H9 (cell line): ENCODE measurements at regions not wholly inside any gene's neighbourhood (a gene's known extent, or its start where the extent isn't known, plus 50 kb on each side); places are given as distances from the start of the nearest gene placed in this dataset.

ENCODE experiments used
- DNase-seq: peaks from one replicate; pipeline ENCODE4 v3.0.0-alpha.2; 2017
- H2AFZ ChIP-seq: one replicate; pipeline ENCODE4 v1.6.1; 2013; ENCODE audit warnings: mild to moderate bottlenecking, low read length, control low read depth, moderate library complexity
- H2AK5ac ChIP-seq: 2 replicates; pipeline ENCODE4 v1.6.1; 2013; ENCODE audit warnings: low read length, control low read depth, mixed read lengths; ENCODE audit not compliant: insufficient read length
- H2BK120ac ChIP-seq: one replicate; pipeline ENCODE4 v1.6.1; 2013; ENCODE audit warnings: low read depth, mild to moderate bottlenecking, low read length, control low read depth, inconsistent platforms; ENCODE audit not compliant: poor library complexity, severe bottlenecking
- H2BK12ac ChIP-seq: 2 replicates; pipeline ENCODE4 v1.6.1; 2013; ENCODE audit warnings: low read length, control low read depth, mixed read lengths, low read depth; ENCODE audit not compliant: insufficient read length
- H2BK15ac ChIP-seq: 2 replicates; pipeline ENCODE4 v1.6.1; 2013; ENCODE audit warnings: low read depth, low read length, control low read depth
- H2BK20ac ChIP-seq: one replicate; pipeline ENCODE4 v1.6.1; 2013; ENCODE audit warnings: low read depth, mild to moderate bottlenecking, low read length, control low read depth, inconsistent platforms; ENCODE audit not compliant: poor library complexity, severe bottlenecking
- H2BK5ac ChIP-seq: 2 replicates; pipeline ENCODE4 v1.6.1; 2013; ENCODE audit warnings: low read length, control low read depth, mixed read lengths; ENCODE audit not compliant: insufficient read length
- H3K14ac ChIP-seq: 2 replicates; pipeline ENCODE4 v1.6.1; 2013; ENCODE audit warnings: low read length, control low read depth; ENCODE audit not compliant: insufficient read depth
- H3K18ac ChIP-seq: 2 replicates; pipeline ENCODE4 v1.6.1; 2013; ENCODE audit warnings: low read depth, mild to moderate bottlenecking, mixed read lengths, low read length, control low read depth; ENCODE audit not compliant: insufficient read length
- H3K23ac ChIP-seq: 2 replicates; pipeline ENCODE4 v1.6.1; 2013; ENCODE audit warnings: low read length, control low read depth, mixed read lengths, low read depth; ENCODE audit not compliant: insufficient read length
- H3K23me2 ChIP-seq: 2 replicates; pipeline ENCODE4 v1.6.1; 2013; ENCODE audit warnings: low read depth, mild to moderate bottlenecking, mixed read lengths, low read length, control low read depth; ENCODE audit not compliant: insufficient read length, poor library complexity, severe bottlenecking
- H3K27ac ChIP-seq: 2 replicates; pipeline ENCODE4 v1.5.1; 2013; ENCODE audit warnings: low read length, control low read depth, mixed read lengths, low read depth; ENCODE audit not compliant: insufficient read length
- H3K27me3 ChIP-seq: 2 replicates; pipeline ENCODE4 v1.6.1; 2013; ENCODE audit warnings: low read length, control low read depth, inconsistent platforms; ENCODE audit not compliant: insufficient read depth
- H3K4ac ChIP-seq: 2 replicates; pipeline ENCODE4 v1.6.1; 2013; ENCODE audit warnings: low read depth, mild to moderate bottlenecking, control low read depth, inconsistent platforms, low read length, moderate library complexity
- H3K4me1 ChIP-seq: 2 replicates; pipeline ENCODE4 v1.6.1; 2013; ENCODE audit warnings: low read length, control low read depth, inconsistent platforms; ENCODE audit not compliant: insufficient read depth
- H3K4me2 ChIP-seq: 2 replicates; pipeline ENCODE4 v1.6.1; 2013; ENCODE audit warnings: low read length, control low read depth, mixed read lengths; ENCODE audit not compliant: insufficient read length, insufficient read depth
- H3K56ac ChIP-seq: 2 replicates; pipeline ENCODE4 v1.6.1; 2013; ENCODE audit warnings: low read depth, mild to moderate bottlenecking, mixed read lengths, low read length, control low read depth; ENCODE audit not compliant: insufficient read length
- H3K79me1 ChIP-seq: 2 replicates; pipeline ENCODE4 v1.6.1; 2013; ENCODE audit warnings: low read depth, mild to moderate bottlenecking, moderate library complexity, low read length, control low read depth, inconsistent platforms; ENCODE audit not compliant: insufficient read depth, poor library complexity, severe bottlenecking
- H3K79me2 ChIP-seq: 2 replicates; pipeline ENCODE4 v1.6.1; 2013; ENCODE audit warnings: low read length, control low read depth, inconsistent platforms; ENCODE audit not compliant: insufficient read depth
- H3K9ac ChIP-seq: 2 replicates; pipeline ENCODE4 v1.6.1; 2013; ENCODE audit warnings: low read length, control low read depth, mixed read lengths; ENCODE audit not compliant: insufficient read length; ENCODE audit errors: extremely low read depth
- H3K9me3 ChIP-seq: one replicate; pipeline ENCODE4 v1.6.1; 2013; ENCODE audit warnings: low read depth, low read length, inconsistent platforms; ENCODE audit not compliant: control insufficient read depth
- H3T11ph ChIP-seq: one replicate; pipeline ENCODE4 v1.6.1; 2013; ENCODE audit warnings: mild to moderate bottlenecking, low read length, control low read depth, inconsistent platforms
- H4K20me1 ChIP-seq: one replicate; pipeline ENCODE4 v1.6.1; 2013; ENCODE audit not compliant: control insufficient read depth, insufficient read length, insufficient read depth
- H4K5ac ChIP-seq: 2 replicates; pipeline ENCODE4 v1.6.1; 2013; ENCODE audit warnings: low read depth, mild to moderate bottlenecking, mixed read lengths, low read length, control low read depth; ENCODE audit not compliant: insufficient read length
- H4K8ac ChIP-seq: replicated peaks from 2 replicates; pipeline ENCODE4 v1.6.1; 2013; ENCODE audit warnings: low read length, control low read depth, mixed read lengths, low read depth; ENCODE audit not compliant: insufficient read length
- H4K91ac ChIP-seq: 2 replicates; pipeline ENCODE4 v1.6.1; 2013; ENCODE audit warnings: low read depth, mild to moderate bottlenecking, moderate library complexity, mixed read lengths, low read length, control low read depth; ENCODE audit not compliant: insufficient read length
- H3K27ac Mint-ChIP-seq, 3 experiments: 2 replicates in 2 of 3; 3 replicates in 1 of 3; pipeline ENCODE4 v1.8.0; 2020 to 2021; ENCODE audit warnings: mixed read lengths in 3 of 3, mild to moderate bottlenecking in 1 of 3, moderate library complexity in 1 of 3
- H3K27me3 Mint-ChIP-seq: 2 replicates; pipeline ENCODE4 v1.8.0; 2021; ENCODE audit warnings: low read depth, mild to moderate bottlenecking, moderate library complexity, mixed read lengths
- H3K36me3 Mint-ChIP-seq, 3 experiments: 2 replicates in 2 of 3; 3 replicates in 1 of 3; pipeline ENCODE4 v1.8.0; 2020 to 2021; ENCODE audit warnings: low read depth in 3 of 3, mixed read lengths in 3 of 3; ENCODE audit not compliant: insufficient read depth in 1 of 3
- H3K4me1 Mint-ChIP-seq, 2 experiments: 2 replicates each; pipeline ENCODE4 v1.8.0; 2020; ENCODE audit warnings: mixed read lengths in 2 of 2
- H3K4me3 Mint-ChIP-seq, 2 experiments: 2 replicates in 1 of 2; 3 replicates in 1 of 2; pipeline ENCODE4 v1.8.0; 2020 to 2021; ENCODE audit warnings: mild to moderate bottlenecking in 2 of 2, mixed read lengths in 2 of 2, moderate library complexity in 1 of 2
- H3K9me3 Mint-ChIP-seq, 2 experiments: 2 replicates in 1 of 2; 3 replicates in 1 of 2; pipeline ENCODE4 v1.8.0; 2020; ENCODE audit warnings: mild to moderate bottlenecking in 2 of 2, mixed read lengths in 2 of 2, moderate library complexity in 1 of 2
- CTCF ChIP-seq: fragments of 200-600 bp; sonication (generic); conservative IDR thresholded peaks from 3 replicates; pipeline ENCODE4 v1.8.0; 2021; ENCODE audit warnings: antibody characterized with exemption, mild to moderate bottlenecking
- WGBS: extraction: QIAGEN DNeasy Blood & Tissue Kit; methylation state at CpG from one replicate; pipeline ENCODE4 v1.1.7; 2013; ENCODE audit warnings: missing lambda C conversion rate, low lambda C conversion rate, mixed read lengths; ENCODE audit not compliant: insufficient read length; ENCODE audit errors: extremely low coverage; 5-methylcytosine and 5-hydroxymethylcytosine counted together

- Histone ChIP-seq H2AK5ac (no peak overlapping the region), H2BK12ac (no peak overlapping the region), H3K4ac (no peak overlapping the region), H3K18ac (no peak overlapping the region), H4K5ac (no peak overlapping the region), H3K23ac (no peak overlapping the region), H2BK15ac (no peak overlapping the region), H3K79me2 (no peaks in the 10 kb centered on the region), H2BK20ac (no peak overlapping the region), H4K8ac (no peak overlapping the region), H3K4me1 (no peaks in the 10 kb centered on the region), H3K56ac (no peak overlapping the region), H3K9me3 (no peaks in the 10 kb centered on the region), H2AFZ (no peak overlapping the region), H3K27me3 (no peaks in the 10 kb centered on the region), H3K4me2 (no peak overlapping the region), H3K23me2 (no peaks in the 10 kb centered on the region), H3K27ac (no peak overlapping the region), H4K20me1 (no peaks in the 10 kb centered on the region), H3K14ac (no peak overlapping the region), H2BK120ac (no peak overlapping the region), H2BK5ac (no peak overlapping the region), H3T11ph (no peak overlapping the region), H3K79me1 (no peaks in the 10 kb centered on the region), H4K91ac (no peak overlapping the region), H3K9ac (no peak overlapping the region)
- Mint-ChIP-seq H3K4me3 (no peak overlapping the region), H3K36me3 (no peaks in the 10 kb centered on the region), H3K27ac (peak overlapping the region in 1 of 3 experiments; percentile 55; a peak in 1 of 7 replicates), H3K4me1 (no peaks in the 10 kb centered on the region), H3K27me3 (no peaks in the 10 kb centered on the region), H3K9me3 (no peaks in the 10 kb centered on the region; a peak in 1 of 5 replicates)
- no CpG with 5 or more reads among the region's 5 CpGs for WGBS
- TF ChIP-seq CTCF, result no peak
- DNase-seq, result no peak
Measured at GRCh38 chr10:90274721-90275468, 573.5 kb downstream of the KIF20B start.
